Sigmoid colon (tissue), 6 donors: ENCODE measurements at regions not wholly inside any gene's neighbourhood (a gene's known extent, or its start where the extent isn't known, plus 50 kb on each side); places are given as distances from the start of the nearest gene placed in this dataset.

Source experiments
- DNase-seq: peaks from one replicate; pipeline ENCODE4 v3.0.0-alpha.2; 2019
- H3K27ac ChIP-seq, 4 donors: fragments of 200-600 bp; sonication (generic); one replicate each; pipeline ENCODE4 v1.5.1; 2016 to 2019; ENCODE audit warnings: mild to moderate bottlenecking in 1 of 4
- H3K27me3 ChIP-seq, 3 donors: fragments of 200-600 bp; sonication (generic); one replicate each; pipeline ENCODE4 v1.5.1; 2019; ENCODE audit warnings: mild to moderate bottlenecking in 1 of 3
- H3K36me3 ChIP-seq, 4 donors: fragments of 200-600 bp; sonication (generic); one replicate each; pipeline ENCODE4 v1.5.1; 2016 to 2019
- H3K4me1 ChIP-seq, 4 donors: fragments of 200-600 bp; sonication (generic); one replicate each; pipeline ENCODE4 v1.5.1; 2017 to 2019
- H3K4me3 ChIP-seq, 4 donors: fragments of 200-600 bp; sonication (generic); one replicate each; pipeline ENCODE4 v1.5.1; 2017 to 2019; ENCODE audit warnings: mild to moderate bottlenecking in 2 of 4, moderate library complexity in 1 of 4
- H3K9me3 ChIP-seq, 4 donors: fragments of 200-600 bp in 3 of 4; sonication (generic) in 3 of 4; one replicate each; pipeline versions ENCODE4 v1.5.1 to v1.6.1; 2013 to 2019
- EP300 ChIP-seq, 4 donors: sonication (generic); formaldehyde crosslinking; IDR thresholded peaks; one replicate each; pipeline ENCODE4 v1.6.1; 2017; ENCODE audit warnings: antibody characterized with exemption in 4 of 4
- POLR2A ChIP-seq, 2 donors: fragments of 450-650 bp; IDR thresholded peaks; one replicate each; pipeline ENCODE4 v1.6.1; 2016; ENCODE audit warnings: antibody characterized with exemption in 2 of 2, mild to moderate bottlenecking in 2 of 2, moderate library complexity in 2 of 2
- POLR2AphosphoS5 ChIP-seq, 4 donors: sonication (generic); formaldehyde crosslinking; IDR thresholded peaks; one replicate each; pipeline ENCODE4 v1.6.1; 2017; ENCODE audit warnings: antibody characterized with exemption in 4 of 4
- WGBS, 2 donors: extraction: QIAGEN DNeasy Blood & Tissue Kit; methylation state at CpG; one replicate each; pipeline ENCODE4 v1.1.7; 2013; 5-methylcytosine and 5-hydroxymethylcytosine counted together
- intact Hi-C: fragments of 100-400 bp; cut with DNase I; formaldehyde crosslinking; loops from one replicate; pipeline ENCODE4 v1.15.1; 2023
- TF ChIP-seq, protein P1 (sequence below), 4 experiments: fragments of 450-650 bp in 3 of 4; fragments of 200-600 bp in 1 of 4; IDR thresholded peaks; one replicate each; pipeline ENCODE4 v1.5.1; 2016 to 2019; ENCODE audit warnings: antibody characterized with exemption in 4 of 4, mild to moderate bottlenecking in 3 of 4, moderate library complexity in 2 of 4
- donor health status: healthy with polysubstance abuse.
- donor health status: healthy.

DNA sequence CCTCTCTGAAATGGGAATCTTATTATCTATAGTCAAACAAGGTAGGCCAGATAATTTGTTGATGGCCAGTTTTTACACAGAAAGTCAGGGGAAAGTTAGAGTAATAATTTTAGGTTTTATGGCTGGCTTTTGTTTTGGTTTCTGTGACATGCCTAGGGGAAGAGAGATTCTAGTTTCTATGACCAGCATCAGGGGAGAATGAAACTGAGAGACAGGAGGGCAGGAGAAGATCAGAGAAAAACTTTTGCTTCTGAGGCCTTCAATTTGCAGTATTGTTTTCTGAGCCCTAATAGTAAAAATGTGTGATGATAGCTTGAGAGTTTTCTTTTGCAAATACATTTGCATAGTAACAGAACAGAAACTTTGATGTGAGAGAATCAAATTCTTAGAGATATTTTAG, 564.3 kb downstream of the ZNF608 start:
- DNase-seq, result no peak
- Histone ChIP-seq H3K27me3 (no peaks in the 10 kb centered on the region), H3K4me1 (peaks cover 0 to 13% (median 6%) of the 10 kb centered on the region in 4 donors), H3K36me3 (no peaks in the 10 kb centered on the region), H3K9me3 (no peaks in the 10 kb centered on the region), H3K27ac (no peak overlapping the region), H3K4me3 (no peak overlapping the region)
- no peak for TF ChIP-seq POLR2AphosphoS5 (IDR thresholded peaks at IDR 0.05)
- TF ChIP-seq, protein P1, sequence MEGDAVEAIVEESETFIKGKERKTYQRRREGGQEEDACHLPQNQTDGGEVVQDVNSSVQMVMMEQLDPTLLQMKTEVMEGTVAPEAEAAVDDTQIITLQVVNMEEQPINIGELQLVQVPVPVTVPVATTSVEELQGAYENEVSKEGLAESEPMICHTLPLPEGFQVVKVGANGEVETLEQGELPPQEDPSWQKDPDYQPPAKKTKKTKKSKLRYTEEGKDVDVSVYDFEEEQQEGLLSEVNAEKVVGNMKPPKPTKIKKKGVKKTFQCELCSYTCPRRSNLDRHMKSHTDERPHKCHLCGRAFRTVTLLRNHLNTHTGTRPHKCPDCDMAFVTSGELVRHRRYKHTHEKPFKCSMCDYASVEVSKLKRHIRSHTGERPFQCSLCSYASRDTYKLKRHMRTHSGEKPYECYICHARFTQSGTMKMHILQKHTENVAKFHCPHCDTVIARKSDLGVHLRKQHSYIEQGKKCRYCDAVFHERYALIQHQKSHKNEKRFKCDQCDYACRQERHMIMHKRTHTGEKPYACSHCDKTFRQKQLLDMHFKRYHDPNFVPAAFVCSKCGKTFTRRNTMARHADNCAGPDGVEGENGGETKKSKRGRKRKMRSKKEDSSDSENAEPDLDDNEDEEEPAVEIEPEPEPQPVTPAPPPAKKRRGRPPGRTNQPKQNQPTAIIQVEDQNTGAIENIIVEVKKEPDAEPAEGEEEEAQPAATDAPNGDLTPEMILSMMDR (IDR thresholded peaks at IDR 0.05), result no peak
- no peak for TF ChIP-seq EP300 (IDR thresholded peaks at IDR 0.05)
- no peak for TF ChIP-seq POLR2A (IDR thresholded peaks at IDR 0.05)
- intact Hi-C loops, result no loop called here

DNA sequence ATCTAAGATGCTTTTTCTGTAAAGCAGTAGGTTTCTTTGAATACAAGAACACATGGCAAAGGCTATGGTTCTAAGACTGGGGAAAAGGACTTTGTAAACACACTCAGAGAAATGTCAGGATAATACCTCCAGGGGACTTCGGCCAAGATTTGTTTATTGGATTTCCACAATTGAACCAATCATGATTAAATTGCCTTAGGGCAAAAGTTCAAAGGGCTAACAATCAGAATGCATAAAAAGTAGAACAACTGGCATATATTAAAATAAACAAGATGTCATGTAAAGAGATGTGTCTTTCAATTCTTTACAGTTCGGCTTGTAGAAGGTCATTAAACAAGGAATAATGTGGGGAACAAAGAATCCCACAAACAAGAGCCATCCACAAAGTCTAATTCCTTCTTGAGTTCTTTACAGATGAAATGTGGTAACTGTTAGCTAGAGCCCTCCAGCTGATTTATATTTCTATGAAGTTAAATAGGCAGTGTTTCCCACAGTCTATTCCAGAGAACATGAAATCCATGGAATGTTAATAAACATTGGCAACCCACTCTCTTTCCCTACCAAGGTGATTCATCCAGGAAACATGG, 565.5 kb downstream of the ZNF608 start:
- 10 to 47% methylated on average over 2 of the region's 2 CpGs for WGBS, 2 donors

DNA sequence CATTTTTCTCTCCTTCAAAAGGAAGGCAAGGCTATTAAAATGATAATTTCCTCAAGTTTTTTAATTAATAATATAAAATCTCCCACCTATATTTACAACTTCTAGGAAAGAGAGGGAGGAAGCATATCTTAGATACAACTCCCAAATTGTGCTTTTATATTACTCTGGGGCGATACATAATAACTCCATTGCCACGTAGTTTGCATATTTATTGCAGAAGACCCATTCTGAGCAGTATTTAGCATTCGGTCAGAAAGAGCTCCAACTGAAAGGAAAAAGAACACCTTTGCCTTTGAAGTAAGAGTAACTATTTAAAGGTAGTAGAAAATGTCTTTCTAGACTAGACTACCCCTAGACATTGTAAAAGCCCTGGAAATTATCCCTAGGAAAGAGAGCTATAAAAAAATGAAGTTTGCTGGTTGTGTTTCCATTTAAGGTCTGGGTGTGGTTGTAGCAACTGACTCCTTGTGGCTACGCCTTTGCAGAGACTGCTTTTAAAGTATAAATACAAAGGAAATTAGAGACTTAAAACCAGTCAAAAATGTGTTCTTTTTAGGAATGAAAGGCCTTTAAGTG, 566.1 kb downstream of the ZNF608 start:
- Histone ChIP-seq H3K27ac (no peak overlapping the region), H3K9me3 (no peaks in the 10 kb centered on the region), H3K4me3 (no peak overlapping the region), H3K4me1 (peaks cover 0 to 13% (median 6%) of the 10 kb centered on the region in 4 donors), H3K27me3 (no peaks in the 10 kb centered on the region), H3K36me3 (no peaks in the 10 kb centered on the region)
- no peak for DNase-seq
- TF ChIP-seq POLR2A (IDR thresholded peaks at IDR 0.05) (no peak), EP300 (IDR thresholded peaks at IDR 0.05) (no peak), POLR2AphosphoS5 (IDR thresholded peaks at IDR 0.05) (no peak)
- TF ChIP-seq, protein P1 (IDR thresholded peaks at IDR 0.05), result no peak
- intact Hi-C loops, result no loop called here
- WGBS, 2 donors, result 15 to 56% methylated on average over 4 of the region's 4 CpGs

More for the DNA sequence above, 565.5 kb downstream of the ZNF608 start:
- DNase-seq, result no peak
- Histone ChIP-seq H3K27me3 (no peaks in the 10 kb centered on the region), H3K9me3 (no peaks in the 10 kb centered on the region), H3K36me3 (no peaks in the 10 kb centered on the region), H3K4me1 (peaks cover 0 to 13% (median 6%) of the 10 kb centered on the region in 4 donors), H3K4me3 (no peak overlapping the region), H3K27ac (no peak overlapping the region)
- intact Hi-C loops, result no loop called here
- TF ChIP-seq POLR2A (IDR thresholded peaks at IDR 0.05), result no peak

DNA sequence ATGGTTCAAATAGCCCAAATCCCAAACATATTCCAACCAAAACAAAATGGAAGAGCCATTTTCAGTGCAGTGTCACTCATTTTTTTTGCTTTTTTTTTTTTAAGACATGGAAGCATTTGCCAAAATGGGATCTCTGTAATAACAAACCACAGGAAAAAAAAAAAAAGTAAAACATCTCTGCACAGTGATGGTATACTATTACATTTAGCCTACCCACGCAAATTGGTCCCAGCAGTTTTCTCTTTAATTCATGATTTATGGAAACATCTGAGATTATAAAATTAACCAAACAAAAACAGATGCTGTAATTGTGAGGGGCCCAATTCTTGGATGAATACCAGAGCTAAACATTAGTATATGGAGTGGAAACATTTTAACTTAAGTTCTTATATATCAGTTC, 566.6 kb downstream of the ZNF608 start:
- H3K27me3 ChIP-seq, result no peaks in the 10 kb centered on the region
- no peaks in the 10 kb centered on the region for H3K36me3 ChIP-seq
- TF ChIP-seq POLR2AphosphoS5 (IDR thresholded peaks at IDR 0.05), result no peak
- TF ChIP-seq EP300 (IDR thresholded peaks at IDR 0.05), result no peak
- TF ChIP-seq, protein P1 (IDR thresholded peaks at IDR 0.05), result no peak
- no peak for TF ChIP-seq POLR2A (IDR thresholded peaks at IDR 0.05)
- no peak overlapping the region for H3K4me3 ChIP-seq
- intact Hi-C loops, result no loop called here
- peaks cover 0 to 13% (median 6%) of the 10 kb centered on the region in 4 donors for H3K4me1 ChIP-seq
- no peaks in the 10 kb centered on the region for H3K9me3 ChIP-seq
- H3K27ac ChIP-seq, result no peak overlapping the region
- no peak for DNase-seq
- 20 to 51% methylated on average over 1 of the region's 1 CpG for WGBS, 2 donors

DNA sequence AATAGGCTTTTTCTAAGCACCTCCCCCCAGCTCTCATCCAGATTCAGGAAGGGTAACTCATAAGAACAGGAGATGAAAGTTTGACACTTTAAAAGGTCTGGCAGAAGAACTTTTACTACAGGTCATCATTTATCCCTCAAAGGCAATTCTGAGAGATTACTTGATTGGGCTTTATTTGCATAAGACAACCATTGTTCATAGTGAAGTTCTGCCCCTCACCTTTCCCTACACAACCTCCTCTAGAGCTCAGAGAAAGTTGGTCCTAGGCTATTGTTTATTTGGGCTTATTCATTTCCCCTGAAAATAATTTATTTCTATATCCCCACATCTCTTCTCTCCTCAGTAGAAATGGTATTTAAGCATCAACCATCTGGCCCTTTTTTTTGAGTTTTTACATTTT, 568.4 kb downstream of the ZNF608 start:
- intact Hi-C loops, result no loop called here
- Histone ChIP-seq H3K27ac (no peak overlapping the region), H3K9me3 (peaks cover 0 to 1% (median 0%) of the 10 kb centered on the region in 4 donors), H3K36me3 (no peaks in the 10 kb centered on the region), H3K4me3 (no peak overlapping the region), H3K4me1 (peaks cover 0 to 13% (median 6%) of the 10 kb centered on the region in 4 donors), H3K27me3 (no peaks in the 10 kb centered on the region)
- DNase-seq, result no peak
- TF ChIP-seq EP300 (IDR thresholded peaks at IDR 0.05), result no peak
- no peak for TF ChIP-seq POLR2AphosphoS5 (IDR thresholded peaks at IDR 0.05)
- TF ChIP-seq POLR2A (IDR thresholded peaks at IDR 0.05), result no peak

DNA sequence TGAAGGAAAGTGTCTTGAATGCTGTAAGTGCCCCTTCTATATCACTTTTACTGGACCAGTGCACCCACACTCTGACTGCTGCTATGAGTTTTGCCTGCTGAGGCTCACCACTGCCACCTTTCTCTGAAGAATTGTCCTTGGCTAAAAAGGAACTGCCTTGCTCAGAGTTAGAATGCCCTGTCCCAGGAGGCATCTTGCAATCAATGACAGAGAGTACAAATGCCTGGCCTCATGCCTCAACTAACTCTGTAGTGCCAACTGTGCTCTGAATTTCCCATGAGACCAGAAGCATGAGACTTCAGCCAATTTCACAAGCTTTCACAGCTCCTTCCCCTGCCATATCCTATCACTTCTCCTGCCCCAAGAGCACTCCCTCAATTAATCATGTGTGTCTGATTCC, 569.7 kb downstream of the ZNF608 start:
- H3K27ac ChIP-seq, result no peak overlapping the region
- intact Hi-C loops, result no loop called here
- no peak for DNase-seq
- H3K27me3 ChIP-seq, result no peaks in the 10 kb centered on the region
- TF ChIP-seq EP300 (IDR thresholded peaks at IDR 0.05) (no peak), POLR2A (IDR thresholded peaks at IDR 0.05) (no peak), POLR2AphosphoS5 (IDR thresholded peaks at IDR 0.05) (no peak)
- TF ChIP-seq, protein P1 (IDR thresholded peaks at IDR 0.05), result no peak
- no peak overlapping the region for H3K4me3 ChIP-seq
- H3K4me1 ChIP-seq, result peaks cover 0 to 13% (median 6%) of the 10 kb centered on the region in 4 donors
- H3K36me3 ChIP-seq, result no peaks in the 10 kb centered on the region
- peaks cover 0 to 9% (median 0%) of the 10 kb centered on the region in 4 donors for H3K9me3 ChIP-seq
